ENCODE measurements at regions not wholly inside any gene's neighbourhood (a gene's known extent, or its start where the extent isn't known, plus 50 kb on each side); places are given as distances from the start of the nearest gene placed in this dataset.

GRCh38 chr18:25544546-25545287 lies 192.8 kb upstream of the ZNF521 start:
- no TSS peak for BruUV-seq (replicated peaks)
- TF ChIP-seq, protein P1, sequence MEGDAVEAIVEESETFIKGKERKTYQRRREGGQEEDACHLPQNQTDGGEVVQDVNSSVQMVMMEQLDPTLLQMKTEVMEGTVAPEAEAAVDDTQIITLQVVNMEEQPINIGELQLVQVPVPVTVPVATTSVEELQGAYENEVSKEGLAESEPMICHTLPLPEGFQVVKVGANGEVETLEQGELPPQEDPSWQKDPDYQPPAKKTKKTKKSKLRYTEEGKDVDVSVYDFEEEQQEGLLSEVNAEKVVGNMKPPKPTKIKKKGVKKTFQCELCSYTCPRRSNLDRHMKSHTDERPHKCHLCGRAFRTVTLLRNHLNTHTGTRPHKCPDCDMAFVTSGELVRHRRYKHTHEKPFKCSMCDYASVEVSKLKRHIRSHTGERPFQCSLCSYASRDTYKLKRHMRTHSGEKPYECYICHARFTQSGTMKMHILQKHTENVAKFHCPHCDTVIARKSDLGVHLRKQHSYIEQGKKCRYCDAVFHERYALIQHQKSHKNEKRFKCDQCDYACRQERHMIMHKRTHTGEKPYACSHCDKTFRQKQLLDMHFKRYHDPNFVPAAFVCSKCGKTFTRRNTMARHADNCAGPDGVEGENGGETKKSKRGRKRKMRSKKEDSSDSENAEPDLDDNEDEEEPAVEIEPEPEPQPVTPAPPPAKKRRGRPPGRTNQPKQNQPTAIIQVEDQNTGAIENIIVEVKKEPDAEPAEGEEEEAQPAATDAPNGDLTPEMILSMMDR (conservative IDR thresholded peaks at IDR 0.05; ENCODE audit: low read depth, low read length), result no peak
- no peak for TF ChIP-seq EZH2 (IDR thresholded peaks at IDR 0.05; ENCODE audit: borderline replicate concordance, low read depth, low read length, poor library complexity, severe bottlenecking)
- Histone ChIP-seq H3K4me1 (ENCODE audit: insufficient read depth, low read length, poor library complexity, severe bottlenecking) (no peaks in the 10 kb centered on the region), H3K4me3 (ENCODE audit: low read depth, low read length, poor library complexity, severe bottlenecking) (no peak overlapping the region), H3K9me3 (ENCODE audit: low read depth, low read length, poor library complexity, severe bottlenecking) (no peaks in the 10 kb centered on the region), H3K36me3 (ENCODE audit: insufficient read depth, low read length, poor library complexity, severe bottlenecking) (no peaks in the 10 kb centered on the region), H3K27me3 (replicated peaks; ENCODE audit: insufficient read depth, low read depth, low read length, poor library complexity) (no peaks in the 10 kb centered on the region), H3K27ac (ENCODE audit: low read depth, low read length, poor library complexity, severe bottlenecking) (no peak overlapping the region)
- intact Hi-C loops (cut with micrococcal nuclease; ENCODE audit: unreplicated experiment), result no loop called here
- POLR2A ChIA-PET (ENCODE audit: low non-redundant PET), result no interaction called here
- DNase-seq (ENCODE audit: low spot score), result no peak
- CTCF ChIA-PET, result no interaction called here

DNA sequence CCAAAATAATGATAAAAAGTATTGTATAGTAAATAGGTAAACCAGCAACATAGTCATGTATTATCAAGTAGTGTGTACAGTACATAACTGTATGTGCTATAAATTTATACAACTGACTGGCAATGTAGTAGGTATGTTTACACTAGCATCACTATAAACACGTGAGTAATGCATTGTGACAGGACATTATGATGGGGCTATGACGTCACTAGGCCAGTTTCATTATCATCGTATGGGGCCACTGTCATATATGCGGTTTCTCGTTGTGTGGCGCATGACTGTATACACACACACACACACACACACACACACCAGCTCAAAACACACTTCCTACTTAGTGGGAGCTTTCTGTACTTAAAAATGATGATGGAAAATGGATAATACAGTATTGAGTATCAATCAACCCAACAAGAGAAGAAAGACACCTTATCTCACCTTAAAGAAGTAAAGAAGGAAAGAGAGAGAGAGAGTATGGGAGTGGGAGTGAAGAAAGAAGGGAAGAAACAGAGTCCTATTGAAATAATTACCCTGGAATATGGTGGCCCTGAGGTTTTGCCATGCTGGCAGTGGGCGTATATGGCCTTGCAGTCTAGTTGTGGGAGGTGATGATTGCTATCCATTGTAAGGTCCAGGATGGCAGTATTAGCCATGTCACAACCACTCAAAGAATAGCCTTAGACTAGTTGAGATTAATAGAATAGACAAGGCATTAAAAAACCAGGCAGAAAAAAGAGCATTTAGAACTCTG lies 186.4 kb upstream of the ZNF521 start:
- Histone ChIP-seq H3K9me3 (ENCODE audit: low read depth, low read length, poor library complexity, severe bottlenecking) (no peaks in the 10 kb centered on the region), H3K4me1 (ENCODE audit: insufficient read depth, low read length, poor library complexity, severe bottlenecking) (no peaks in the 10 kb centered on the region), H3K4me3 (ENCODE audit: low read depth, low read length, poor library complexity, severe bottlenecking) (no peak overlapping the region), H3K36me3 (ENCODE audit: insufficient read depth, low read length, poor library complexity, severe bottlenecking) (no peaks in the 10 kb centered on the region), H3K27ac (ENCODE audit: low read depth, low read length, poor library complexity, severe bottlenecking) (no peak overlapping the region), H3K27me3 (replicated peaks; ENCODE audit: insufficient read depth, low read depth, low read length, poor library complexity) (no peaks in the 10 kb centered on the region)
- TF ChIP-seq EZH2 (IDR thresholded peaks at IDR 0.05; ENCODE audit: borderline replicate concordance, low read depth, low read length, poor library complexity, severe bottlenecking), result no peak
- TF ChIP-seq, protein P1 (conservative IDR thresholded peaks at IDR 0.05; ENCODE audit: low read depth, low read length), result no peak
- ChIA-PET CTCF (no interaction called here), POLR2A (ENCODE audit: low non-redundant PET) (no interaction called here)
- DNase-seq (ENCODE audit: low spot score), result no peak
- no TSS peak for BruUV-seq (replicated peaks)
- intact Hi-C loops (cut with micrococcal nuclease; ENCODE audit: unreplicated experiment), result no loop called here

- TF ChIP-seq, protein P1 (conservative IDR thresholded peaks at IDR 0.05; ENCODE audit: low read depth, low read length), result no peak
- TF ChIP-seq EZH2 (IDR thresholded peaks at IDR 0.05; ENCODE audit: borderline replicate concordance, low read depth, low read length, poor library complexity, severe bottlenecking), result no peak
- Histone ChIP-seq H3K4me3 (ENCODE audit: low read depth, low read length, poor library complexity, severe bottlenecking) (no peak overlapping the region), H3K4me1 (ENCODE audit: insufficient read depth, low read length, poor library complexity, severe bottlenecking) (no peaks in the 10 kb centered on the region), H3K9me3 (ENCODE audit: low read depth, low read length, poor library complexity, severe bottlenecking) (no peaks in the 10 kb centered on the region), H3K27me3 (replicated peaks; ENCODE audit: insufficient read depth, low read depth, low read length, poor library complexity) (no peaks in the 10 kb centered on the region), H3K36me3 (ENCODE audit: insufficient read depth, low read length, poor library complexity, severe bottlenecking) (no peaks in the 10 kb centered on the region), H3K27ac (ENCODE audit: low read depth, low read length, poor library complexity, severe bottlenecking) (no peak overlapping the region)
- DNase-seq (ENCODE audit: low spot score), result no peak
- no TSS peak for BruUV-seq (replicated peaks)
- ChIA-PET POLR2A (ENCODE audit: low non-redundant PET) (no interaction called here), CTCF (no interaction called here)
- intact Hi-C loops (cut with micrococcal nuclease; ENCODE audit: unreplicated experiment), result no loop called here
Measured at GRCh38 chr18:25535495-25535894, 183.5 kb upstream of the ZNF521 start.

Measured in A673 (cell line).